ENCODE measurements at regions not wholly inside any gene's neighbourhood (a gene's known extent, or its start where the extent isn't known, plus 50 kb on each side); places are given as distances from the start of the nearest gene placed in this dataset.

- Histone ChIP-seq H3K27me3 (ENCODE audit: control insufficient read depth, insufficient read depth, low read length) (peaks cover 29% of the 10 kb centered on the region), H4K20me1 (ENCODE audit: insufficient read depth, low read length) (no peaks in the 10 kb centered on the region), H2BK20ac (ENCODE audit: low read depth, low read length) (no peak overlapping the region), H2BK5ac (ENCODE audit: low read depth, low read length, poor library complexity, severe bottlenecking) (no peak overlapping the region), H3K4me3 (ENCODE audit: insufficient read depth, low read depth, low read length) (no peak overlapping the region), H2AK5ac (ENCODE audit: low read depth, low read length) (no peak overlapping the region), H3K27ac (ENCODE audit: insufficient read depth, low read length) (no peak overlapping the region), H4K8ac (ENCODE audit: low read depth in 2 of 2, low read length in 2 of 2) (no peak overlapping the region), H3K9me3 (ENCODE audit: control insufficient read depth, insufficient read depth, low read length) (peaks cover 3% of the 10 kb centered on the region; the same call in 1 of the 2 replicates), H3K4ac (ENCODE audit: low read depth, low read length) (no peak overlapping the region), H4K5ac (ENCODE audit: low read depth, low read length) (no peak overlapping the region), H3K56ac (ENCODE audit: extremely low read depth, insufficient read depth, low read length) (no peak overlapping the region), H3K23ac (ENCODE audit: low read depth, low read length) (no peak overlapping the region), H3K4me2 (ENCODE audit: low read depth, low read length) (no peak overlapping the region), H3K9me1 (ENCODE audit: insufficient read depth, low read length) (no peaks in the 10 kb centered on the region; the same call in 1 of the 2 replicates), H2AK9ac (replicated peaks; ENCODE audit: low read depth, low read length, poor library complexity) (no peak overlapping the region), H3K18ac (ENCODE audit: low read depth, low read length) (no peak overlapping the region), H3K9ac (ENCODE audit: low read depth, low read length) (no peak overlapping the region), H2BK120ac (ENCODE audit: low read depth, low read length) (no peak overlapping the region), H3K14ac (replicated peaks; ENCODE audit: low read depth, low read length) (no peak overlapping the region), H2BK15ac (ENCODE audit: low read depth, low read length) (no peak overlapping the region), H2AFZ (replicated peaks; ENCODE audit: low read length, poor library complexity) (no peak overlapping the region), H4K91ac (ENCODE audit: insufficient read depth, low read depth, low read length) (no peak overlapping the region), H3K36me3 (ENCODE audit: control insufficient read depth, insufficient read depth, low read length) (no peaks in the 10 kb centered on the region), H3K79me1 (ENCODE audit: low read depth in 1 of 2, low read length in 2 of 2) (no peaks in the 10 kb centered on the region), H3K4me1 (ENCODE audit: control insufficient read depth, insufficient read depth, low read length) (no peaks in the 10 kb centered on the region)
- ChIA-PET CTCF (interaction anchor here (0.7 kb wide), 1 partner anchor 247 kb away, joined by 3 read pairs; no protein-coding TSS in a partner anchor), POLR2A (ENCODE audit: unreplicated experiment) (no interaction called here)
- ATAC-seq (ENCODE audit: low read depth) (no peak), DNase-seq (no peak)
- intact Hi-C loops (cut with micrococcal nuclease) = no loop called here
- no CpG with 5 or more reads among the region's 5 CpGs for WGBS, 2 experiments (ENCODE audit: extremely low coverage in 2 of 2, insufficient read length in 1 of 2)
- in situ Hi-C loops (cut with MboI; ENCODE audit: low sequenced_read_pairs) = no loop called here
- BruUV-seq (replicated peaks) = no TSS peak
- dilution Hi-C loops (cut with HindIII; ENCODE audit: low sequenced_read_pairs, unreplicated experiment) = no loop called here
- TF ChIP-seq RCOR1 (IDR thresholded peaks at IDR 0.05; ENCODE audit: insufficient replicate concordance, low read length) (no peak), ELK1 (IDR thresholded peaks at IDR 0.05; ENCODE audit: borderline replicate concordance, low read depth, low read length) (no peak), NFE2L2 (IDR thresholded peaks at IDR 0.05; ENCODE audit: low read depth, low read length) (no peak), FOS (IDR thresholded peaks at IDR 0.05; ENCODE audit: low read depth, low read length) (no peak), MAZ (IDR thresholded peaks at IDR 0.05; ENCODE audit: borderline replicate concordance, low read depth, low read length) (no peak), CHD1 (IDR thresholded peaks at IDR 0.05; ENCODE audit: low read depth, low read length) (no peak), CEBPB (IDR thresholded peaks at IDR 0.05; ENCODE audit: low read depth, low read length) (no peak), CTCF (conservative IDR thresholded peaks at IDR 0.05; ENCODE audit: low read depth, low read length) (no peak), RAD21 (IDR thresholded peaks at IDR 0.05; ENCODE audit: low read length) (no peak), BHLHE40 (IDR thresholded peaks at IDR 0.05; ENCODE audit: low read depth, low read length) (no peak), POLR2A (IDR thresholded peaks at IDR 0.05; ENCODE audit: low read depth, low read length) (no peak), MXI1 (IDR thresholded peaks at IDR 0.05; ENCODE audit: borderline replicate concordance, low read depth, low read length) (no peak), USF2 (IDR thresholded peaks at IDR 0.05; ENCODE audit: low read depth, low read length) (no peak), SMC3 (IDR thresholded peaks at IDR 0.05; ENCODE audit: low read depth, low read length) (no peak), MAFK (IDR thresholded peaks at IDR 0.05; ENCODE audit: low read depth, low read length) (no peak), RFX5 (IDR thresholded peaks at IDR 0.05; ENCODE audit: low read depth, low read length) (no peak)
Observed at GRCh38 chr9:129377181-129377580, 199.1 kb upstream of the IER5L start.
